ENCODE measurements at regions not wholly inside any gene's neighbourhood (a gene's known extent, or its start where the extent isn't known, plus 50 kb on each side); places are given as distances from the start of the nearest gene placed in this dataset.

DNA sequence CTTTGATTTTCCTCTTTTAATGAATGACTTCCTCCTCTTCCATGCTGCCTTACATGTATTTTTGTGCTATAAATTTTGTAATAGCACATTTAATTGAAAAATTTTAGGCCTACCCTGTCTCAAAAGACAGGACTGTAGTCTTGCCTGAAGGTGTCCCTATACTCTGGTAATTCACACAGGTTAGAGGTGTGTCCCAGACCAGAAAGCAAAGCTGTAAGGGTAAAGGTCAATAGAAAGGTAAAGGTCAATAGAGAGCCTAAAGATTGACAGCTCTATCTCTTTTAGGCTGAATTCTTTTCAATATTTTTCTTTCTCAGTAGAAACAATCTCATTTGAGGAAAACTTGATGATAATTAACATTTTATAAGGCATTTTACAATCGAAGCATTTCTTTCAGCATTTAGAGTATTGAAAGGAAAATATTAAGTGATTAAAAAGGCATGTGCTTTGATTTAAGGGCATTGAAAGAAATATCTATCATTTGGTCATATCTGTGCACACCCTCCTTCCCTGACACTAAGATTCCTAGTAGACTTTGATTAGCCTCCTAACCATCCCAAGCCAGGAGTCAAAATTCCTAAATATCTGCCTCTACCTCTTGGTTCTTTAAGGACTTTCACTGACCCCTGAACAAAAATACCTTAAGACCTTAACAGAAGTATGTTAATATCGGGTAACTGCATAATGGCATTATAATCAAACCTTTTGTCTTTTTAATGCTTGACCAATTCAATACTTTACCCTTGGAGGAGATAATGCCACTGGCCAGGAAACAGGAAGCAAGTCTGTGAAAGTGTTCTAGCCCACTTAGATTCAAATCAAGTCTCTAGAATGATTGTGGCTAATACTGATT is 161.8 kb upstream of the DTNA start:
- H3K27ac Mint-ChIP-seq = no peak overlapping the region
- ATAC-seq (replicated peaks) = no peak
- no peaks in the 10 kb centered on the region for H3K27me3 Mint-ChIP-seq
- no peaks in the 10 kb centered on the region for H3K4me1 Mint-ChIP-seq
- peaks cover 8% of the 10 kb centered on the region for H3K9me3 Mint-ChIP-seq
- H3K36me3 Mint-ChIP-seq (ENCODE audit: low read depth) = no peaks in the 10 kb centered on the region
- no peak overlapping the region for H3K4me3 Mint-ChIP-seq

DNA sequence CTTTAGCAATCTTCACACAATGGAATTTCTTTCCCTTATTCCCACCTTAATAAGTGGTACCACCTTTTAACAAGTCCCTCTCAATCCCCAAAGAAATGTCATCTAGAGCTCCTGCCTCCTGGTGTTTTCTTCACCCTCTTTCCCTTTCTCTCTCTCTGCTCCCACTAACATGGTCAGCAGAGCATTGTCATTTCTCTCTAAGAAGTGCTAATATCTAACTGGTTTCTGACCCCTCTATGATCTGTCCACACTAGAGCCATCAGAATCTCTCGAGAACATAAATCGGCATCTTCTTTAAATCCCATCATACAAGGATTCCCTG is 161.2 kb upstream of the DTNA start:
- no peak for ATAC-seq (replicated peaks)
- Mint-ChIP-seq H3K36me3 (ENCODE audit: low read depth) (no peaks in the 10 kb centered on the region), H3K27ac (no peak overlapping the region), H3K27me3 (no peaks in the 10 kb centered on the region), H3K4me3 (no peak overlapping the region), H3K4me1 (no peaks in the 10 kb centered on the region), H3K9me3 (peaks cover 8% of the 10 kb centered on the region)

DNA sequence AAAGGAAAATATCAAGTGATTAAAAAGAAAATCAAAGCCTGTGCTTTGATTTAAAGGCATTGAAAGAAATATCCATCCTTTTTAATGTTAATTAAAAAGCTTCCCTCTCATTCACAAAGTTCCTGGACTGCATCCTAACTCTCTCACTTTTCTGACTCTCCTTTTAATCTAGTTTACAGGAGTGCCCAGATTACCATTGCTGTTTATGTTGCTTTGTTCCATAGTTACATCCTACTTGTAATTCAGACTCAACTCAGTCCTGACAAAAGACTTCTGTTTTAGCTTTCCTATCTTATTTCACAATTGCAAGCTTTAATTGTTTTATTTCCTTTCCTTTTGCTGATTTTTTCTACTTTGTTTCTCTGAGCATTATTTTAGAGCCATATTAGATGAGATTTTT is 160.7 kb upstream of the DTNA start:
- Mint-ChIP-seq H3K27me3 (no peaks in the 10 kb centered on the region), H3K36me3 (ENCODE audit: low read depth) (no peaks in the 10 kb centered on the region), H3K4me3 (no peak overlapping the region), H3K9me3 (peaks cover 8% of the 10 kb centered on the region), H3K27ac (no peak overlapping the region), H3K4me1 (no peaks in the 10 kb centered on the region)
- ATAC-seq (replicated peaks) = no peak

DNA sequence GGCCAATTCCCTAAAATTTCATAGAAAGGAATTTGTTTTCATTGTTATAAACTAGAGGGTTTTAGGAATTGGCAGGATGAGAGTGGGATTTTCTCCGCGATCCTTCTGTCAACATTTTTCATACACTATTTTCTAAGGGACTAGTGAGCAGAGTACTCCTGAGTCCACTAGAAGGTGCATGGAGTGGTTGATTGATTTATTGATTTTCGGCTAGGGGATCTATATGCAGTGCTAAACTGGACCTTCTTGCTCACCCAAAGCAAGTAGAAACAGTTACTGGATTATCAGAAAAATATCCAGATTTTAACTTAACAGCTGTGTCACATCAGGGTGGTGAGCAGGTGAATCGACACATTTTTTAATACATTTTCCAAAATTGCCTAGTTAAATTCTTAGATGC is 159.9 kb upstream of the DTNA start:
- no peaks in the 10 kb centered on the region for H3K4me1 Mint-ChIP-seq
- H3K9me3 Mint-ChIP-seq = peaks cover 4% of the 10 kb centered on the region
- H3K36me3 Mint-ChIP-seq (ENCODE audit: low read depth) = no peaks in the 10 kb centered on the region
- H3K4me3 Mint-ChIP-seq = no peak overlapping the region
- no peaks in the 10 kb centered on the region for H3K27me3 Mint-ChIP-seq
- no peak overlapping the region for H3K27ac Mint-ChIP-seq
- no peak for ATAC-seq (replicated peaks)

DNA sequence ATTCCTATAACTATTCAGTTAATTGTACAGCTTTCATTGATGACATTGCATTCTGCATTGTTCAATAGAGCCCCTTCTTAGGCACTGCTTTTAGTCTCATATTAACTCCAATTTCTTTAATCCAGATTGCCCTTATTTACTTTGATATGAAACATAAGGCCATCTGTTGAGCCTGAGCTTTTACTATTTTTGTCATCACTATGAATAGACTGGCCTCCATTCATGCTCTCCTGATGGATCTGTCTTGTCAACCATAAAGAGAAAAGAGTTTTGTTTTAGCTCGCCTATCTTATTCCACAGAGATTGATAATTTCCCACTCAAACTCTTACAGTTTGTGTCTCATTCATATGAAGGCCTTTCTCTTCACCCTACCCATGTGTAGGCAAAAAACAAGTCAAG is 159.2 kb upstream of the DTNA start:
- Mint-ChIP-seq H3K9me3 (peaks cover 4% of the 10 kb centered on the region), H3K4me3 (no peak overlapping the region), H3K27ac (no peak overlapping the region), H3K4me1 (no peaks in the 10 kb centered on the region), H3K27me3 (no peaks in the 10 kb centered on the region), H3K36me3 (ENCODE audit: low read depth) (no peaks in the 10 kb centered on the region)
- no peak for ATAC-seq (replicated peaks)

DNA sequence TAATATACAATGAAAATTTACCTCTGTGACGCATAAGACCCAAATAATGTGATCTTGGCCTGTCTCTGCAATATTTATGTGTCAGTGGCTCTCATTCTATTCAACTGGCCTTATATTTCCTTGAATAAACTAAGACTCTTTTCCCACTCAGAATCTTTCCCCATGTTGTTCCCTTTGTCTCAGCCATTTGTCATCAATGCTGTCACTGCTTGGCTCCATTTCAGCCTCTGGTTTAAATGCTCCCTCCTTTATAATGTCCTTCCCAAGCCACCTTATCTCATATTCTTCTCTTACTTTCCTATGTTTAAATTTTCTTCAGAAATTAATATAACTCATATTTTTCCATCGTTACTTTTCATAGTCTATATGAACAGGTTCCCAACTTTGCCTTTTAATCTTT is 158.3 kb upstream of the DTNA start:
- Mint-ChIP-seq H3K9me3 (peaks cover 4% of the 10 kb centered on the region), H3K36me3 (ENCODE audit: low read depth) (no peaks in the 10 kb centered on the region)

DNA sequence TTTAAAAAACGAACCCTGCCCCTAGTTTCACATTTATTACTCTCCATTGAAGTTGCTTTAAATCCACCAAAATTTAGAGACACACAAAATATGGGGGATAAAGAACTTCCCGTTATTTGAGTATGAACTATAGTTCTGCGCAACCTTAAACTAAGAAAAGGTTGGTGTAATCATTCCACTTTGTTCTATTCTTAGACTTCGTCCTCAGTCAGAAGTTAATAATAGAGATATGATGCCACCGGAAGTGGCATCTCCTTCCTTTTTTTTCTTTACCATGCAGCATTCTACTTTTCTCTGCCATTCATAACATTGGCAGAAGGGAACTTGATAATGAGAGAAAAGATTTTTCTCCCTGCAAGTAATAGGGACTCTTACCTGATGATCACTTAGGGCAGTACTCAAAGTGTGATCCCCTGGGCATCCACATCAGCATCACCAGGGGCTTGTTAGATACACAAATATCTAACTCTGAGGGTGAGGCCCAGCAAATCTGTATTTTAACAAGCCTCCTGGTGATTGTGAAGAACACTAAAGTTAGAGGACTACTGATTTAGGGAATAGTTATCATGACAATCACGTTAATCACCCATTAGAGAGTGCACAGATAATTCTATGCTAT is 147.7 kb upstream of the DTNA start:
- Mint-ChIP-seq H3K4me1 (no peaks in the 10 kb centered on the region), H3K9me3 (peaks cover 5% of the 10 kb centered on the region), H3K27ac (no peak overlapping the region), H3K4me3 (no peak overlapping the region), H3K36me3 (ENCODE audit: low read depth) (no peaks in the 10 kb centered on the region), H3K27me3 (no peaks in the 10 kb centered on the region)
- ATAC-seq (replicated peaks) = no peak

More for the DNA sequence above, 158.3 kb upstream of the DTNA start:
- Mint-ChIP-seq H3K27ac (no peak overlapping the region), H3K4me1 (no peaks in the 10 kb centered on the region), H3K4me3 (no peak overlapping the region), H3K27me3 (no peaks in the 10 kb centered on the region)
- no peak for ATAC-seq (replicated peaks)

DNA sequence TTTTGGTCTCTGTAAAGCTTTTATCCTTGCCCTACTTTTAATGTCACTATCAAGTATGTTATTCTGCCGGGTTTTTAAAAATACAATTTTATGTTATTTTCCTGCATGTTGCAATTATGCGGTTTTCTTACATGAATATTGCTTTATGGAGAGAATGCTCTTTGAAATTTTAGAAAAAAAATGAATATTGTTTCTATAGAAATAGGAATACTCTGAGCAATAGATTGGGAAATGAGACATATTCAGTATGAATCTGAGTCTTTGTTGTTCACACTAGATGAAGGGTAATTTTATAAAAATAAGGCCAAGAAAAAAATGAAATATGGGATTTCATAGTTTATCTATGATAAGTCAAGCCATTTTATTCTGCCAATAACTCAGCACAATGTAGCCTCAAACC is 142.2 kb upstream of the DTNA start:
- H3K4me3 Mint-ChIP-seq = no peak overlapping the region
- H3K9me3 Mint-ChIP-seq = no peaks in the 10 kb centered on the region
- ATAC-seq (replicated peaks) = no peak
- no peaks in the 10 kb centered on the region for H3K27me3 Mint-ChIP-seq
- H3K36me3 Mint-ChIP-seq (ENCODE audit: low read depth) = no peaks in the 10 kb centered on the region
- H3K4me1 Mint-ChIP-seq = no peaks in the 10 kb centered on the region
- no peak overlapping the region for H3K27ac Mint-ChIP-seq

DNA sequence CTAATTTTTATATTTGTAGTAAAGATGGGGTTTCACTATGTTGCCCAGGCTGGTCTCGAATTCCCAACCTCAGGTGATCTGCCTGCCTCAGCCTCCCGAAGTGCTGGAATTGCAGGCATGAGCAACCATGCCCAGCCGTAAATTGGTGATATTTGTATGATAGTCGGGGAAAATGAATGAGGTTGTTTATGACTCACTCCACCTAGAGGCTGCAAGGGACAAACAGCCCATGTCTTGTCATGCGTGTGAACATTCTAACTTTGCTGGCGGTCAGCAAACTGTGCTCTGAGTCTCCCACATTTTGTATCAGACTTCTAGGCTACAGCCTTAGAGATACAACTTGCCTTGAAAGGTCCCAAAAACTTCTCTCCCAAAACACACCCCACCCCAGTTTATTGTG is 133.5 kb upstream of the DTNA start:
- ATAC-seq (replicated peaks) = no peak
- no peaks in the 10 kb centered on the region for H3K27me3 Mint-ChIP-seq

DNA sequence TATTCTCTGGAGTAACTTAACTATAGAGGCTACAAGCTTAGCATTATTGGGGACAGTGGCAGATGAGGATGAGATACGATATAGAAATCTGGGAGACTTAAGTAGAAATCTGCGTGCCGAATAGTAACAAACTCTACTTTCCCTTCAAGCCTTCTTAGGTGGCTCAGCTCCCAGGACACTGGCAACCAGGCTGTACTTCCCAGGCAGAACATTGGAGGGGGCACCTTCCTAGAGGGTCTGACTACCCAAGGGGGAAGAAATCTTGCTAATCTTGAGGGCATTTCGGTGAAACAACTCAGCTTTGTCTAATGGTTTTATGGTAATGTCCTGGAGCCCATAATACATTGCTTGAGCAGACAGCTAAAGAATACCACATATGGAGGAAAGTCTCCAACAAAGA is 126.2 kb upstream of the DTNA start:
- H3K27me3 Mint-ChIP-seq = no peaks in the 10 kb centered on the region
- H3K4me3 Mint-ChIP-seq = no peak overlapping the region
- ATAC-seq (replicated peaks) = no peak
- no peak overlapping the region for H3K27ac Mint-ChIP-seq
- H3K36me3 Mint-ChIP-seq (ENCODE audit: low read depth) = no peaks in the 10 kb centered on the region
- peaks cover 11% of the 10 kb centered on the region for H3K9me3 Mint-ChIP-seq
- no peaks in the 10 kb centered on the region for H3K4me1 Mint-ChIP-seq

More for the DNA sequence above, 133.5 kb upstream of the DTNA start:
- Mint-ChIP-seq H3K27ac (no peak overlapping the region), H3K36me3 (ENCODE audit: low read depth) (no peaks in the 10 kb centered on the region), H3K9me3 (peaks cover 5% of the 10 kb centered on the region), H3K4me1 (no peaks in the 10 kb centered on the region), H3K4me3 (no peak overlapping the region)

DNA sequence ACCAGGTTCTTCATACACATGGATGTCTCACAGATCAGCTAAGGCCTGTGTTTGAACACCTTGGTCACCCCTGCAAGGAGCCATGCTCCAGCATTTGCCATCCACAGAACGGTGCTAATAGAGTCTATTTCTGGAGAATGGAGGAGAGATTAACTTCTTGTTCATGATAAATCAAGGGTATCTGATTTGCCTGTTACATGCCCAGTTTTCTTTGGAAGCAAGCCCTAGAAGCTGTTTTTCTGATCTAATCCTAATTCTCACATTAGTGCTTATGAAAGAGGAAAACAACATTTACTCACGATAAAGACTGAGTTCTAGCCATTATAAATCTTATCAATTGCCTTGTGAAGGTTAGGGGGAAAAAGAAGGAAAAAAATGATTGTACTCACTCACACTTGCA is 119.6 kb upstream of the DTNA start:
- Mint-ChIP-seq H3K27ac (no peak overlapping the region), H3K36me3 (ENCODE audit: low read depth) (no peaks in the 10 kb centered on the region), H3K4me1 (no peaks in the 10 kb centered on the region), H3K4me3 (no peak overlapping the region), H3K27me3 (no peaks in the 10 kb centered on the region), H3K9me3 (no peaks in the 10 kb centered on the region)
- no peak for ATAC-seq (replicated peaks)

DNA sequence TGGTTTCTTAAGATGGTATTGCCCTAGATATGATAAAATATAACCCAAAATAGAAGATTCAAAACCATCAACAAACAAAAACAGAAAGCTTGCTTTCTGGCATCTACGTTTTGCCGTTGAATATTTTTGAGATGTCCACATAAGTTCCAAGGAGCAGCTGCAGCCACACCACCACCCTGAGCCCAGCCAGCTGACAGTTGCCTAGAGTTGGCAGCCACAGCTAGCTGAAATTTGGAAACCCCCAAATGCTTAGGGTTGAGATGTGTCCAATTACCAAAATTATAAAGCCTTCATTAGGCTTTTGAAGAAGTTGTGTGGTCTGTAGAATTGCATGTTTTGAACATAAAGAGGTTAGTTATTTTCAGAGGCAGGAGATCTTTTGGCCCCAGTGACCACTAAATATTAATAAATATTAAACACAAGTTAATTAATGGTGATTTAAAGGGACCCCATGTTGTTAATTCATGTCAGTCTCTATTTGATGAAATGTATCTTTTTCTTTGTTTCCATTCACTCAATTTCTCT is 118.1 kb upstream of the DTNA start:
- Mint-ChIP-seq H3K27me3 (no peaks in the 10 kb centered on the region), H3K9me3 (no peaks in the 10 kb centered on the region), H3K27ac (no peak overlapping the region), H3K4me3 (no peak overlapping the region), H3K4me1 (no peaks in the 10 kb centered on the region), H3K36me3 (ENCODE audit: low read depth) (no peaks in the 10 kb centered on the region)
- ATAC-seq (replicated peaks) = no peak

DNA sequence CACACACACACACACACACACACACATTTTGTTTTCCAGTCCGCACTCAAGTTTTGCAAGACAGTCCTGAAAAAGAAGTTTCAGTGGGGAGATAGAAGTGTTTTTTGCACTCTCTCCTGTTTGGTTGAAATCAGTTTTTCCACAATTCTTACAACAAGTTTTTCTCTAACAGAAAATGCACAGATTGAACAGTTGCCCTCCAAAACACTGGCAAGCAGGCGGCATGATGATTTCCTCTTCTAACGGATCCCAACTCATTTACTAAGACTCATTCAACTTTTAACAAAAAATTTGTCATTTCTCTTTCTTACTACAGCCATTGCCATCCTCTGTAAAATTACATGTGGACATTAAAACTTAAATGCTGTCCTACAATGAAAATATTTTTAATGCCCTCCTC is 117.6 kb upstream of the DTNA start:
- Mint-ChIP-seq H3K36me3 (ENCODE audit: low read depth) (no peaks in the 10 kb centered on the region), H3K9me3 (peaks cover 5% of the 10 kb centered on the region), H3K4me3 (no peak overlapping the region), H3K27me3 (no peaks in the 10 kb centered on the region), H3K4me1 (no peaks in the 10 kb centered on the region), H3K27ac (no peak overlapping the region)
- ATAC-seq (replicated peaks) = no peak

DNA sequence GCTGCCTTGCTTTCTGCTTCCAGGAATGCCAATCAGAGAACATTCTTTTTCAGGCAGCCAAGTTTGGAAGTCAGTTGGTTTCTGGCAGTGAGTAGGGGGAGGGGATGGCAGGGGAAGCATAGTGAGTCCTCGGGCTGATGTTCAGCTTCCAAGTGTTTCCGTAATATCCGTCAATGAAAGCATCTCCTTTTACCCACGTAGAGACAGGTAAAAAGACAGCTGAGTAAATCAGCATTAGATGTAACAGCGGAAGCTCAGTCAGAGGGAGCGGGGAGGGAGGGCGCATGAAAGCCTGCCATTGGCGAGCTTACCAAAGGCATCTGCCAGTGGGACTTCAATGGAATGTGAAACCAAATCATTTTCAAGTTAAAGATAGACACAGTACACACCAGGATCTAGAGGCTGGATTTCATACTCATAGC is 117.1 kb upstream of the DTNA start:
- Mint-ChIP-seq H3K27me3 (no peaks in the 10 kb centered on the region), H3K4me1 (no peaks in the 10 kb centered on the region), H3K4me3 (no peak overlapping the region), H3K36me3 (ENCODE audit: low read depth) (no peaks in the 10 kb centered on the region), H3K27ac (no peak overlapping the region), H3K9me3 (peaks cover 5% of the 10 kb centered on the region)
- ATAC-seq (replicated peaks) = no peak

DNA sequence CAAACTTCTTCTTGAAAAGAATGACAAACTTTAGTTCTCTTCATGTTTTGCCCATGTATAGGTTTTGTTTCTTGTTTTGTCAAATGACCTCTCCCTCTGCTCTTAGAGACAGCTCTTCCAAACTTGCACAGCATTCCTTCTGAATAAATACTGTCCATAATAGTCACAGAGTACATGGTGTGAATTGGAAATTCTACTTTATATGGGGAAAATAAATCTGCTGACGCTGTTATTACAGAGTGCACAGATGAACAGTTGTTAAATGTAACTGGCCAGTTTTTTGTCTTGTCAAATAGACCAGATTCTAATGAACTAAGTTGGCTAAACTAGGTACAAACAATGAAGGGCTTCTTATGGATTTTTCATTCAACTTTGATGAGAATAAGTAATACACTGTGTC is 115.8 kb upstream of the DTNA start:
- no peak overlapping the region for H3K27ac Mint-ChIP-seq
- no peak overlapping the region for H3K4me3 Mint-ChIP-seq
- no peaks in the 10 kb centered on the region for H3K4me1 Mint-ChIP-seq
- no peaks in the 10 kb centered on the region for H3K36me3 Mint-ChIP-seq (ENCODE audit: low read depth)
- H3K27me3 Mint-ChIP-seq = no peaks in the 10 kb centered on the region
- no peak for ATAC-seq (replicated peaks)
- H3K9me3 Mint-ChIP-seq = peaks cover 5% of the 10 kb centered on the region
